Heart left ventricle (tissue), 13 donors: ENCODE measurements at regions not wholly inside any gene's neighbourhood (a gene's known extent, or its start where the extent isn't known, plus 50 kb on each side); places are given as distances from the start of the nearest gene placed in this dataset.

Experiments
- CTCF ChIP-seq, 12 donors: fragments of 200-600 bp; sonication (generic) in 4 of 12; IDR thresholded peaks; one replicate each; pipeline versions ENCODE4 v1.5.0 to v1.8.0; 2018 to 2022; ENCODE audit warnings: antibody characterized with exemption in 12 of 12, mild to moderate bottlenecking in 5 of 12
- POLR2A ChIP-seq, 2 donors: fragments of 450-650 bp; IDR thresholded peaks; one replicate each; pipeline ENCODE4 v1.6.1; 2017; ENCODE audit warnings: antibody characterized with exemption in 2 of 2, mild to moderate bottlenecking in 2 of 2, moderate library complexity in 2 of 2
- donor health status: ischemic (EF 13 %, LVEDD 7.1; RV severe dilation, severe dysfunction).
- donor health status: DM: no; HTN: yes; CAD: no.
- donor health status: DM: no; HTN: no; CAD: no.
- donor health status: ischemic (EF 25% LVEDD 6.9; RV normal size, moderate dysfunction).
- donor health status: ischemic (EF 25% LVEDD 5.7; RV mildly dilated, moderate dysfunction).
- donor health status: ischemic (EF 35%, LVEDD 5.7; RV mildly dilated, moderate dysfunction).
- donor health status: nonischemic (EF 11% LVEDD 7.7; RV severe dilation, severe dysfunction).
- donor health status: DM: yes; HTN: yes; CAD: no.
- donor health status: PGD.
- donor health status: ischemic (EF 29% LVEDD 5.4; RV normal size, mild dysfunction).
- donor health status: nonischemic (EF 23%, LVEDD 6.1; RV moderate dilation, normal function).

- TF ChIP-seq POLR2A (IDR thresholded peaks at IDR 0.05) (no peak), CTCF (IDR thresholded peaks at IDR 0.05) (no peak)
Measured at GRCh38 chr3:132784502-132785025, 62.4 kb upstream of the NPHP3 start.
